ENCODE measurements at regions not wholly inside any gene's neighbourhood (a gene's known extent, or its start where the extent isn't known, plus 50 kb on each side); places are given as distances from the start of the nearest gene placed in this dataset.
"Not testable (repeated sequence)": the region's sequence is repeated elsewhere in the genome, so short reads cannot be mapped to it uniquely, and the experiment has no call there.

- DNase-seq: no peak
Observed at GRCh38 chr3:26425076-26425475, 197.5 kb upstream of the LRRC3B start.

- DNase-seq: no peak
Observed at GRCh38 chr3:26428992-26429391, 193.6 kb upstream of the LRRC3B start.

- DNase-seq: peak in 1 of 2 experiments; percentile 53
Observed at GRCh38 chr3:26437678-26438077, 184.9 kb upstream of the LRRC3B start.

GRCh38 chr3:26438325-26438940 is 184.1 kb upstream of the LRRC3B start:
- DNase-seq: no peak

GRCh38 chr3:26438981-26439884 is 183.3 kb upstream of the LRRC3B start:
- no peak for DNase-seq

GRCh38 chr3:26449996-26450395 is 172.6 kb upstream of the LRRC3B start:
- DNase-seq: no peak

GRCh38 chr3:26452363-26452762 is 170.2 kb upstream of the LRRC3B start:
- no peak for DNase-seq

GRCh38 chr3:26460985-26461384 is 161.6 kb upstream of the LRRC3B start:
- DNase-seq: no peak

- DNase-seq: no peak
Observed at GRCh38 chr3:26472345-26472744, 150.2 kb upstream of the LRRC3B start.

- no peak for DNase-seq
Observed at GRCh38 chr3:26474706-26475105, 147.9 kb upstream of the LRRC3B start.

- DNase-seq: no peak
Observed at GRCh38 chr3:26480377-26480776, 142.2 kb upstream of the LRRC3B start.

GRCh38 chr3:26484140-26484539 is 138.4 kb upstream of the LRRC3B start:
- peak in 1 of 2 experiments; percentile 6 for DNase-seq

- DNase-seq: no peak
Observed at GRCh38 chr3:26498271-26498670, 124.3 kb upstream of the LRRC3B start.

GRCh38 chr3:26505399-26505798 is 117.2 kb upstream of the LRRC3B start:
- DNase-seq: no peak

GRCh38 chr3:26514445-26515029 is 108.0 kb upstream of the LRRC3B start:
- not testable (repeated sequence) for DNase-seq

GRCh38 chr3:26515351-26515750 is 107.2 kb upstream of the LRRC3B start:
- no peak for DNase-seq

GRCh38 chr3:26521261-26521660 is 101.3 kb upstream of the LRRC3B start:
- DNase-seq: no peak

GRCh38 chr3:26522919-26523318 is 99.7 kb upstream of the LRRC3B start:
- DNase-seq: no peak

GRCh38 chr3:26525013-26525412 is 97.6 kb upstream of the LRRC3B start:
- DNase-seq: no peak

GRCh38 chr3:26535151-26535550 is 87.4 kb upstream of the LRRC3B start:
- no peak for DNase-seq

- DNase-seq: no peak
Observed at GRCh38 chr3:26536955-26537354, 85.6 kb upstream of the LRRC3B start.

GRCh38 chr3:26550413-26550812 is 72.2 kb upstream of the LRRC3B start:
- no peak for DNase-seq

- DNase-seq: no peak
Observed at GRCh38 chr3:26556637-26557036, 65.9 kb upstream of the LRRC3B start.

GRCh38 chr3:26558257-26558656 is 64.3 kb upstream of the LRRC3B start:
- no peak for DNase-seq

Data from SW 1271 (cell line).